Middle frontal gyrus (tissue), 1 donor: ENCODE measurements at regions not wholly inside any gene's neighbourhood (a gene's known extent, or its start where the extent isn't known, plus 50 kb on each side); places are given as distances from the start of the nearest gene placed in this dataset.

ENCODE experiments used
- DNase-seq: peaks from one replicate; pipeline ENCODE4 v3.0.0-alpha.2; 2015; ENCODE audit warnings: low spot score; ENCODE audit errors: extremely low spot score

DNA sequence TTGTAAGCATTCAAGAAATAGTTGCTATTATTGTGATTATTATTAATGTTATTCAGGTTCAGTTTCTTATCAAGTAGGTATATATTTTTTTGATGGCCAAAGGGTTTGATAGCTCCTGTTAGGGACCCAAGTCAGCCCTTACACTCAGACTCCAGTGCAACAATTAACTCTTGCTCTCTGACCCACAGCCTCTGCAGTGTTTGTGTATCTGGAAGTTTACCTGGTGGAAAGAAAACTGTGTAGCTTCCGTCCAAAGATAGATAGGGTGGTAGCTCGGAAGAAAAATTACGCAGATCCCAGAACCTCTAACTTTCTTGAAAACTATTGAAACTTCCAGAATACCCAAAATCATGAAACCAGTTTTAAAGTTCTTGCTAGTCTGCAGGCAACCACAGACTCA, 58.6 kb upstream of the IGFBP2 start:
- no peak for DNase-seq

DNA sequence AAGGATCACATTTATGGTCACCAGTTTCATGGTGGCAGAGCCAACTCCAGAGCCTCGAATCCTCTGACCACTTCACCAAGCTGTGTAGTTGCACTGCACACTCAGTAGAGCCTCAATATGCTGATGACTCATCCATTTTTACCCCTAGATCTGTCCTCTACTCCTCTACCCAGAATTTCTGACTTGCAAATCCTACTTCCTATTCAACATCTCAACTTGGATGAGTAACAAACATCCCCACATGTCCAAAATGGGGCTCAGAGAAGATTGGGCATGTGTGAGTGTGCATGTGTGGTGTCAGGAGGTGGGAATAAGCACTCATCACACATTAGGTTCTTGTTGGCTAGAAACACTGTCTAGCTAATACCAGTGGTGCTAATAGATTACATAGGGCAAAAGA, 57.8 kb upstream of the IGFBP2 start:
- DNase-seq = no peak

DNA sequence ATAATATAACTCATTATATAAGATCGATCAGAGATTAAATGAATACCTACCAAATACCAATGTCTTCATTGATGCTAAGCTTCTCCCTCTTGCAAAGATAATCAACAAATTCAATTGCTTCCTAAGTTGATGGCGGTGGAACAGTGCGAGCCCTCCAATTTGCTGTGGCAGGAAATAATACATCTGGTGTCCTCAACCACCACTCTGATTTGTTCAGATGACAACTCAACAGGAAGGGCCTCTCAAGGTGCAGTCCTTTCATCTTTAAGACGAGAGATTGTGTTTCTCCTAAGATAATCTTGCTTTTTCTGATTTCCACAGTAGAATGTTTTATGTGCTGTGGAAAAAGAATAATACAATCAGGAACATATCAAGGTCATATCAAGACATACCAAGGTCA, 56.6 kb upstream of the IGFBP2 start:
- no peak for DNase-seq

DNA sequence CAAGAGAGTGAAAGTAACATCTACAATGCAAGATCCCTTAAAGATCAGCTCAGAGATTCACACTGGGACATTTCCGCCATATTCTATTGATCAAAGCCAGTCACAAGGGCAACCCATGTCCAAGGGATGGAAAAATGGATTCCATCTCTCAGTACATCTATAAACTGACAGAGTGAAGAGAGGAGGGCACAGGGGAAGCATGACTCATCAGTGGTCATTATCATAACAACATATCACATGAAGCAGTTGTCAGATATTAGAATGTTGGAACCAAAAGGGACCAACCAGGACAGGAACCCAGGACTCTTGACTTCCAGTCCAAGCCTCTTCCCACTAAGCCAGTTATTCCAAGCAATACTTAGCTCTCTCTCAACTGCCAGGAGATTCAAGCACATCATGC, 54.9 kb upstream of the IGFBP2 start:
- no peak for DNase-seq

DNA sequence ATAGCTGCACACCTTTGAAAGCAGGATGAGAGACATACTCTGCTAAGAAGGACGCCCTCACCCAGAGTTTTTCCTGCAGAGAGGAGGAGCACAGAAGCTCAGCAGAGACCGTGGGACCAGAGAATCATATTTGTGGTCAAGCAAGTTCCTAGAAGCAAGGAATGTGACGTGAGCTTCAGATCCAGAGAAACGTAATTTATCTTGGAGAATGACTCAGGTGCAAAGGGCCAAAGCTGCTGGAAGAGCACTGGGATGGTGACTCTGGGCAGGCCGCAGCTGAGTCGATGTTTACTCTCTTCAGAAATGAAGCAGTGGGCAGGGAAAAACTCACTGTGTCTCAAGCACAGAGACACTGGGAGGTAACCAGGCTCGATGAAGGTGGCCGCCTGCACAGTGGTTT, 50.1 kb upstream of the IGFBP2 start:
- no peak for DNase-seq
